GM21723 (cell line): ENCODE measurements at regions not wholly inside any gene's neighbourhood (a gene's known extent, or its start where the extent isn't known, plus 50 kb on each side); places are given as distances from the start of the nearest gene placed in this dataset.
A peak's percentile ranks its signal among the peaks of the same experiment; 100 is the strongest.
"Not testable (repeated sequence)": the region's sequence is repeated elsewhere in the genome, so short reads cannot be mapped to it uniquely, and the experiment has no call there.

Experiments
- ATAC-seq: cut with Tn5 transposase; IDR thresholded peaks from one replicate; pipeline ENCODE4 v1.9.1; 2021; ENCODE audit warnings: mild to moderate bottlenecking, moderate library complexity; ENCODE audit not compliant: unreplicated experiment

- no peak for ATAC-seq
Observed at GRCh38 chr13:80888390-80888789, 547.5 kb upstream of the SPRY2 start.

GRCh38 chr13:80884056-80884785 is 543.3 kb upstream of the SPRY2 start:
- no peak for ATAC-seq

- no peak for ATAC-seq
Observed at GRCh38 chr13:80883545-80883944, 542.6 kb upstream of the SPRY2 start.

GRCh38 chr13:80881942-80882445 is 541.1 kb upstream of the SPRY2 start:
- no peak for ATAC-seq

GRCh38 chr13:80881495-80881894 is 540.6 kb upstream of the SPRY2 start:
- ATAC-seq = no peak

- no peak for ATAC-seq
Observed at GRCh38 chr13:80881034-80881433, 540.1 kb upstream of the SPRY2 start.

GRCh38 chr13:80877944-80878241 is 537.0 kb upstream of the SPRY2 start:
- no peak for ATAC-seq

- ATAC-seq = no peak
Observed at GRCh38 chr13:80877209-80877943, 536.5 kb upstream of the SPRY2 start.

GRCh38 chr13:80873589-80873988 is 532.7 kb upstream of the SPRY2 start:
- ATAC-seq = peak; percentile 93

- ATAC-seq = not testable (repeated sequence)
Observed at GRCh38 chr13:80871971-80872370, 531.0 kb upstream of the SPRY2 start.

- no peak for ATAC-seq
Observed at GRCh38 chr13:80871481-80871880, 530.6 kb upstream of the SPRY2 start.

GRCh38 chr13:80870186-80870585 is 529.3 kb upstream of the SPRY2 start:
- no peak for ATAC-seq

- ATAC-seq = no peak
Observed at GRCh38 chr13:80866921-80867320, 526.0 kb upstream of the SPRY2 start.

- ATAC-seq = no peak
Observed at GRCh38 chr13:80865329-80865728, 524.4 kb upstream of the SPRY2 start.

GRCh38 chr13:80862456-80862855 is 521.5 kb upstream of the SPRY2 start:
- ATAC-seq = no peak

GRCh38 chr13:80860845-80861244 is 519.9 kb upstream of the SPRY2 start:
- ATAC-seq = no peak

GRCh38 chr13:80858131-80858530 is 517.2 kb upstream of the SPRY2 start:
- ATAC-seq = no peak

GRCh38 chr13:80857321-80857720 is 516.4 kb upstream of the SPRY2 start:
- ATAC-seq = no peak

GRCh38 chr13:80850771-80851170 is 509.8 kb upstream of the SPRY2 start:
- ATAC-seq = no peak

GRCh38 chr13:80844164-80844563 is 503.2 kb upstream of the SPRY2 start:
- ATAC-seq = no peak

GRCh38 chr13:80841414-80841813 is 500.5 kb upstream of the SPRY2 start:
- ATAC-seq = no peak

- no peak for ATAC-seq
Observed at GRCh38 chr13:80840316-80840976, 499.5 kb upstream of the SPRY2 start.
